Nephron progenitor cell (in vitro differentiated cells): ENCODE measurements at regions not wholly inside any gene's neighbourhood (a gene's known extent, or its start where the extent isn't known, plus 50 kb on each side); places are given as distances from the start of the nearest gene placed in this dataset.

Source experiments
- DNase-seq: peaks from one replicate; pipeline ENCODE4 v3.0.0; 2021
- H3K27ac Mint-ChIP-seq: 2 replicates; pipeline ENCODE4 v1.8.0; 2021; ENCODE audit warnings: mild to moderate bottlenecking, moderate library complexity, mixed read lengths
- H3K27me3 Mint-ChIP-seq: 2 replicates; pipeline ENCODE4 v1.8.0; 2021; ENCODE audit warnings: mild to moderate bottlenecking, low read depth, mixed read lengths; ENCODE audit not compliant: poor library complexity
- H3K36me3 Mint-ChIP-seq: 2 replicates; pipeline ENCODE4 v1.8.0; 2021; ENCODE audit warnings: low read depth, mixed read lengths
- H3K4me1 Mint-ChIP-seq: 2 replicates; pipeline ENCODE4 v1.8.0; 2021; ENCODE audit warnings: mixed read lengths
- H3K4me3 Mint-ChIP-seq: 2 replicates; pipeline ENCODE4 v1.8.0; 2021; ENCODE audit warnings: mild to moderate bottlenecking, moderate library complexity, mixed read lengths
- H3K9me3 Mint-ChIP-seq: 2 replicates; pipeline ENCODE4 v1.8.0; 2021; ENCODE audit warnings: mild to moderate bottlenecking, moderate library complexity, mixed read lengths
- CTCF ChIP-seq: fragments of 200-600 bp; sonication (generic); IDR thresholded peaks from 2 replicates; pipeline ENCODE4 v1.5.0; 2021; ENCODE audit warnings: antibody characterized with exemption

DNA sequence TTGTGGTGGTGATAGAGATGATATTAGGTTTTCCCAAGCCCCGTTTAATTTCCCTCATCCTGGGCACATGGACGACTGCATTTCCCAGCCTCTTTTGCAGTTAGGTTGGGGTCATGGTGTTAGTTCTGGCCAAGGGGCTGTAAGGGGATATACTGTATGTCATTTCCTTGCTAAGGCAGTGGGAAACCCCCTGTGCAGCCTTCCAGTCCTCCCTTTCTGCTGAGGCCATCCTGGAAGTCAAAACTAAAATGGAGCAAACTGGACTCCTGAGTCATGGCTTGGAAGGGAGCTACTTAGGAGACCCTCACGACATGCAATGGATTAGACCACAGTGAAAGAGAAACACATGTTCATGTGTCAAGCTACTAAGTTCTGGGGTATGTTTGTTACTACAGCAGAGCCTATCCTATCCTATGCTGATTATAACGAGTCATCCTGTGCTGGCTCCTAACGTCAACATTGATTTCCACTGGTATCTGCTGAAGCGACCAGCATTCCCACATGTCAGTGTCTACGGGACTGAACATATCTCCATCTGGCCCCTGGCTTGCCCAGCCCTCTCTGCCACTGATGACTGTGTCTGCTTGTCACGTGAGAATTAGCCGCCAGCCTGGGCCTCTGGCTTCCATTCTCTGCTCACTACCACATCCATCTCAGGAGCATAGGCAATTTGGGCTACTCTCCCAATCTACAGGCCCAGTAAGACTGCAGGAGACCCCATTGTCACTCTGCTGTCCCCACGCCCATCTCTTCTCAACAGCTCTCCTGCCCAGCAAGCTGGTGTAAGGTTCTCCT is 85.6 kb upstream of the MEF2A start:
- Mint-ChIP-seq H3K9me3 (peaks cover 13% of the 10 kb centered on the region), H3K4me3 (no peak overlapping the region), H3K36me3 (no peaks in the 10 kb centered on the region), H3K4me1 (peaks cover 15% of the 10 kb centered on the region), H3K27me3 (peaks cover 6% of the 10 kb centered on the region), H3K27ac (no peak overlapping the region)
- DNase-seq = no peak
- TF ChIP-seq CTCF = no peak

GRCh38 chr15:99481113-99481950 is 84.5 kb upstream of the MEF2A start:
- no peak for DNase-seq
- H3K4me1 Mint-ChIP-seq = peaks cover 18% of the 10 kb centered on the region
- peaks cover 17% of the 10 kb centered on the region for H3K27me3 Mint-ChIP-seq
- no peaks in the 10 kb centered on the region for H3K36me3 Mint-ChIP-seq
- TF ChIP-seq CTCF = no peak
- no peak overlapping the region for H3K27ac Mint-ChIP-seq
- H3K4me3 Mint-ChIP-seq = no peak overlapping the region
- H3K9me3 Mint-ChIP-seq = peaks cover 13% of the 10 kb centered on the region

- peaks cover 19% of the 10 kb centered on the region for H3K27me3 Mint-ChIP-seq
- TF ChIP-seq CTCF = no peak
- H3K27ac Mint-ChIP-seq = no peak overlapping the region
- no peaks in the 10 kb centered on the region for H3K36me3 Mint-ChIP-seq
- peaks cover 15% of the 10 kb centered on the region for H3K4me1 Mint-ChIP-seq
- no peak overlapping the region for H3K4me3 Mint-ChIP-seq
- no peak for DNase-seq
- H3K9me3 Mint-ChIP-seq = peaks cover 13% of the 10 kb centered on the region
Measured at GRCh38 chr15:99481951-99482230, 83.9 kb upstream of the MEF2A start.

- peaks cover 19% of the 10 kb centered on the region for H3K27me3 Mint-ChIP-seq
- TF ChIP-seq CTCF = no peak
- no peak overlapping the region for H3K27ac Mint-ChIP-seq
- peaks cover 22% of the 10 kb centered on the region for H3K4me1 Mint-ChIP-seq
- no peaks in the 10 kb centered on the region for H3K36me3 Mint-ChIP-seq
- no peak overlapping the region for H3K4me3 Mint-ChIP-seq
- peaks cover 13% of the 10 kb centered on the region for H3K9me3 Mint-ChIP-seq
- DNase-seq = no peak
Measured at GRCh38 chr15:99482993-99483392, 82.8 kb upstream of the MEF2A start.

- H3K27me3 Mint-ChIP-seq = peaks cover 19% of the 10 kb centered on the region
- H3K4me3 Mint-ChIP-seq = peak overlapping the region; percentile 78
- peaks cover 22% of the 10 kb centered on the region for H3K4me1 Mint-ChIP-seq
- H3K9me3 Mint-ChIP-seq = peaks cover 13% of the 10 kb centered on the region
- no peak for DNase-seq
- no peaks in the 10 kb centered on the region for H3K36me3 Mint-ChIP-seq
- H3K27ac Mint-ChIP-seq = peak overlapping the region; percentile 82
- no peak for TF ChIP-seq CTCF
Measured at GRCh38 chr15:99485153-99485961, 80.4 kb upstream of the MEF2A start.
